ENCODE measurements at regions not wholly inside any gene's neighbourhood (a gene's known extent, or its start where the extent isn't known, plus 50 kb on each side); places are given as distances from the start of the nearest gene placed in this dataset.

GRCh38 chr6:165877773-165878172, 214.7 kb upstream of the PDE10A start:
- no peak for TF ChIP-seq CTCF (IDR thresholded peaks at IDR 0.05)
- TF ChIP-seq EZH2phosphoT487 (IDR thresholded peaks at IDR 0.05): no peak
